M059J (cell line): ENCODE measurements at regions not wholly inside any gene's neighbourhood (a gene's known extent, or its start where the extent isn't known, plus 50 kb on each side); places are given as distances from the start of the nearest gene placed in this dataset.
"Not testable (repeated sequence)": the region's sequence is repeated elsewhere in the genome, so short reads cannot be mapped to it uniquely, and the experiment has no call there.

Experiments used
- DNase-seq: peaks from one replicate; pipeline ENCODE4 v3.0.0-alpha.2; 2012; ENCODE audit warnings: low read depth

GRCh38 chr1:222470252-222470805 lies 77.6 kb downstream of the HHIPL2 start:
- not testable (repeated sequence) for DNase-seq

GRCh38 chr1:222466150-222466865 lies 81.6 kb downstream of the HHIPL2 start:
- DNase-seq = no peak

GRCh38 chr1:222465211-222466041 lies 82.5 kb downstream of the HHIPL2 start:
- peak; percentile 96 for DNase-seq

DNA sequence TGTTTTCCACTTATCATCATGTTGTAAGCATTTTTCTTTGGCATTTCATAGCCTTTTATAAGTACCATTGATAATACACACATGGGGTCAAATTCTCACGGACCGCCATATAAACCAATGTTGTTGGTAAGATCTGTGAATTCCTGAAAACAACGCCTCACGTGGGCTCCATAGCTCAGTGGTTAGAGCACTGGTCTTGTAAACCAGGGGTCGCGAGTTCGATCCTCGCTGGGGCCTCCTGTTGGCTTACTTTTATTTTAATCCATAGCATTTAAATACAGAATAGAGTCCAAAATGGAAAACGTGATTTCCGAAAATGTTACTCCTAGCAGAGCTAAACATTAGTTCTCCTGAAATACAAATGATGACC lies 83.1 kb downstream of the HHIPL2 start:
- peak; percentile 18 for DNase-seq

DNA sequence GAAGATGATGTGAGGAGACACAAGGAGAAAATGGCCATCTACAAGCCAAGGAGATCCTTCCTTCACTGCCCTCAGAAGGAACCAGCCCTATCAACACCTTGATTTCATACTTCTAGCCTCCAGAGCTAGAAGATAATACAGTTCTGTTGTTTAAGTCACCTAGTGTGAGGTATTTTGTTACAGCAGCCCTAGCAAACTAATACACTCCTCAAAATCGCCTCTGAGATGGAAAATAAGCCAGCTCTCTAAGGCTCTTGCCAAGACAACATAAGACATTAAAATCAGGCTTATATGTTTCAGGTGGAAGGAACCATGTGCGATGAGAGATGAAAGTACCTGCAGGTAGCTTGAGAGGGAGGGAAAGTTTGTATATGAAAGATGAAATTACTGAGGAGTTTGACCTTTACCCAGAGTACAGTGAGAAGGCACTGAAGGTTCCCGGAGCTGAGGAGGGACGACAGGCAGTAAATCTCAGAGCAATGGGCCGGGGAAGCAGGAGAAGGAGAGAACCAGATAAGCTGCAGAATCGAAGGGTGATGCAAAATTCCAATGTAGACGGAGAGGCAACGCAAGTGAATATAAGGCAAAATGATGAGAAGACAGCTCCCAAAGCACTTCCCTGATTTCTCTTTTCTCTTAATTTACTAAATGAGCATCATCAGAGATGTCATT lies 84.7 kb downstream of the HHIPL2 start:
- DNase-seq = no peak

GRCh38 chr1:222462601-222463000 lies 85.3 kb downstream of the HHIPL2 start:
- DNase-seq = no peak

DNA sequence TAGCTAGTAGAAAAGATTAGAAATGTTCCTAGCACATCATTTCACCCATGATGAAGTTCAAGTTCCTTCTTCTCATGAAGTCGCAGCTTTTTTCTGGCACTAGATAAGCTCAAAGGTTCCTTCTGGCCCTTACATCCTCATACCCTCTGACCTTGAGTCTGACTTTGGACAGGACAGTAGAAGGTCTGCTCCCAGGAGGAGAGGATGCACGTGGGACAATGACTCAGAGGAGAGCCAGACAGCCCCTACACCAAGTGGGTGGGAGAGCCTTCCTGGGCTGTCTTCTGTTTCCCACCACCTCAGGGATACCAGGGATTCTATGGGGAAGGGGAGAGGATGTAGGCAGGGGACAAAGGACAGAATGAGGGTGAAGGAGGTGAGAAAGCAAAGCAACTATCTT lies 86.0 kb downstream of the HHIPL2 start:
- DNase-seq = no peak

- no peak for DNase-seq
Observed at GRCh38 chr1:222459652-222460051, 88.3 kb downstream of the HHIPL2 start.

DNA sequence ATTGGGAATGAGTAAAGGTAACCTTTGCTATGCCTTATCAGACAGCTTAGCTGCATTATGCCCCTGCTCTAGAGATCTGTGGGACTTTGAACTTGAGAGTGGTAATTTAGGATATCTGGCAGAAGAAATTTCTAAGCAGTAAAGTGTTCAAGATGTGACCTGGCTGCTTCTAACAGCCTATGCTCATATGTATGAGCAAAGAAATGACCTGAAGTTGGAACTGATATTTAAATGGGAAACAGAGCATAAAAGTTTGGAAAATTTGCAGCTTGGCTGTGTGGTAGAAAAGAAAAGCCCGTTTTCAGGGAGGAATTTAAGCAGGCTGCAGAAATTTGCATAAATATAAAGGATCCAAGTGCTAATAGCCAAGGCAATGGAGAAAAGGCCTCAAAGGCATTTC lies 90.4 kb downstream of the HHIPL2 start:
- DNase-seq = no peak

DNA sequence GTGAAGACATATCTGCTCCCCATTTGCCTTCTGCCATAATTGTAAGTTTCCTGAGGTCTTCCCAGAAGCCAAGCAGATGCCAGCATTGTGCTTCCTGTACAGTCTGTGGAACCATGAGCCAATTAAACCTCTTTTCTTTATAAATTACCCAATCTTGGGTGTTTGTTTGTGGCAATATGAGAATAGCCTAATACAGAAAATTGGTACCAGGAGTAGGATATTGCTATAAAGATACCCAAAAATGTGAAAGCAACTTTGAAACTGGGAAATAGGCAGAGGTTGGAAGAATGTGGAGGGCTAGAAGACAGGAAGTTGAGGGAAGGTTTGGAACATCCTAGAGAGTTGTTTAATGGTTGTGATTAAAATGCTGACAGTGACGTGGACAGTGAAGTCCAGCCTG lies 90.8 kb downstream of the HHIPL2 start:
- DNase-seq = no peak

- DNase-seq = peak; percentile 83
Observed at GRCh38 chr1:222455188-222455879, 92.6 kb downstream of the HHIPL2 start.

DNA sequence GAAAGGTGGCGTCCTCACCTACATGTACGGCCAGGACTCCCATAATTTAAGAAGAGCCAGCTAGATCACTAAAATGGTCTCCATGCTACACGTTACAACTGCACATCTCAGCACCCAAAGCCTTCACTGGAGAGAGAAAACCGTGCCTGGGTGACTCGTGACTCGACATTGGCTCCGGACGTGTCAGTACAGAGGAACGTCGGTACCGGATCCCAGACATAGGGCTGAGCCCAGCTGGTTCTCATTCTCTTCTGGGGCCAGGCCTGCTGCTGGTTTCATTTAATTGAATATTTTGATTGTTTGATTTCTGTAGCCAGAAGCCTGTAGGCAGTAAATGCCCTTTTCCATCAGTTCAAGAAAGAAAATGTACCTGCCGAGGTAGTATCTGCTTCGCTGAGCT lies 93.1 kb downstream of the HHIPL2 start:
- DNase-seq = no peak

- no peak for DNase-seq
Observed at GRCh38 chr1:222454186-222454585, 93.7 kb downstream of the HHIPL2 start.

- DNase-seq = no peak
Observed at GRCh38 chr1:222452031-222452430, 95.9 kb downstream of the HHIPL2 start.

DNA sequence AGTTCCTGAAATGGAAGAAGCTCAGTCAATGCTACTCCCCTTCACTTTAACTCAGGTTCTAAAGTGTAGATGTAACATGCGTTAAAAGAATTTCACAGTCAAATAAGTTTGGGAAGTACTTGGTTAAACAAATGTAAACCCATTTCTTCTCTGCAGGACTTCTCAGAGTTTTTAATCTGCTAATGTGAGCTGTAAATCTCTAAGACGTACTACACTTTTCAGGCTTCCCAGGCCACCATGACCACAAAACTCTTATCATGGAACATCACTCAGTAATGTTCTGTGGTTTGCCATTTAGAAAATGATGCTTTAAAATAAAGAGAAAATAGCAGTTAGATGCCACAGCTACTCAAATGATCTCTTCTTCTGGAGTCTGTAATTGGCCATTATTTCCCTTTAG lies 104.3 kb downstream of the HHIPL2 start:
- peak; percentile 19 for DNase-seq

GRCh38 chr1:222441066-222441465 lies 106.8 kb downstream of the HHIPL2 start:
- no peak for DNase-seq

DNA sequence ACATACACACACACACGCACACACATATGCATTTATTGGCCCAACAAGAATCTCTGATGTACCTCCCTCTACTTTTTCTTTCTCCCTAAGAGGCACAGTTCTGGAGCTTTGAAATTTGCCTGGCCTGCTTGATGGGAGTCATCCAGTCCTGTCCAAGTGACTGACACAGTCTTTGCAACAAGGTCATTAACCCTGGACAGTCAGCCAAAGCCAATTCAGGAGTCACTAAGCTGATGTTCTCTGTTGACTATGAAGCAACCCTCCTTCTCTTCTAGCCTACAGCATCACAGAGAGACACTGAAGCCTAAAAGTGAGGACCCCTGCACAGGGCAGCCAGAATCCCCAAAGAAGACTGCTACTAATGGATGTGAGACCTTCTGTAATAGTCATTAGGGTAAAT lies 123.1 kb downstream of the HHIPL2 start:
- DNase-seq = no peak

GRCh38 chr1:222421380-222421779 lies 126.5 kb downstream of the HHIPL2 start:
- DNase-seq = no peak

DNA sequence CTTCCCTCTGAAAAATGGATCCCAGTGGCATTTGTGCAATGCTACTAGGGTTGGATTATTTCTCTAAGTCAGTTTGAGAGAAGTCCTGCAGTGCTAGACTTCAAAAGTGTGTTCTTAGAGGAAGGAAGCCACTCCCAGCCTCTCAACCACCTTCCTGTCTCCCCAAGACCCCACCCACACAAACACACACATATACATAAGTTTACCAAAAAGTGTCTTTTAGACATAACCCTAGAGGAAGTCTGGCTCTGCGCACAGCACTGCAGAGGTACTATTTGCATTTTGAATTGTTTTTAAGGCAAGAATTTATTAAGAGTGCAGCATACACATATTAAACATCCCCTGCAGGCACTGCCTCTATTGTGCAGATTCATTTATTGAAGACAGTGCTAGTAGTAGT lies 127.3 kb downstream of the HHIPL2 start:
- no peak for DNase-seq

- no peak for DNase-seq
Observed at GRCh38 chr1:222418654-222419053, 129.2 kb downstream of the HHIPL2 start.

GRCh38 chr1:222417264-222417663 lies 130.6 kb downstream of the HHIPL2 start:
- DNase-seq = no peak
